Neutrophil (primary cell): ENCODE measurements at regions not wholly inside any gene's neighbourhood (a gene's known extent, or its start where the extent isn't known, plus 50 kb on each side); places are given as distances from the start of the nearest gene placed in this dataset.

Source experiments
- H3K27ac ChIP-seq: fragments of 200-600 bp; sonication (generic); 2 replicates; pipeline ENCODE4 v1.5.1; 2016; ENCODE audit warnings: mild to moderate bottlenecking, moderate library complexity
- H3K27me3 ChIP-seq: fragments of 200-600 bp; sonication (generic); 2 replicates; pipeline ENCODE4 v1.6.0; 2016; ENCODE audit warnings: mild to moderate bottlenecking
- H3K36me3 ChIP-seq: fragments of 200-600 bp; sonication (generic); 2 replicates; pipeline ENCODE4 v1.5.1; 2017
- H3K4me1 ChIP-seq, 2 experiments: fragments of 200-600 bp in 1 of 2; sonication (generic) in 1 of 2; 1 replicate in 1 of 2; 2 replicates in 1 of 2; pipeline versions ENCODE4 v1.5.1 to v1.6.1; 2013 to 2016; ENCODE audit warnings: low read depth in 1 of 2, low read length in 1 of 2, mild to moderate bottlenecking in 1 of 2, moderate library complexity in 1 of 2; ENCODE audit not compliant: control insufficient read depth in 1 of 2, insufficient read depth in 1 of 2
- H3K4me3 ChIP-seq, 2 experiments: fragments of 200-600 bp in 1 of 2; sonication (generic) in 1 of 2; 1 replicate in 1 of 2; 2 replicates in 1 of 2; pipeline ENCODE4 v1.5.1; 2013 to 2016; ENCODE audit warnings: low read depth in 1 of 2, low read length in 1 of 2, mild to moderate bottlenecking in 1 of 2, moderate library complexity in 1 of 2
- H3K9me3 ChIP-seq: fragments of 200-600 bp; sonication (generic); 2 replicates; pipeline ENCODE4 v1.5.1; 2016
- CTCF ChIP-seq: fragments of 200-600 bp; sonication (generic); IDR thresholded peaks from 2 replicates; pipeline ENCODE4 v1.5.1; 2016; ENCODE audit warnings: antibody characterized with exemption

DNA sequence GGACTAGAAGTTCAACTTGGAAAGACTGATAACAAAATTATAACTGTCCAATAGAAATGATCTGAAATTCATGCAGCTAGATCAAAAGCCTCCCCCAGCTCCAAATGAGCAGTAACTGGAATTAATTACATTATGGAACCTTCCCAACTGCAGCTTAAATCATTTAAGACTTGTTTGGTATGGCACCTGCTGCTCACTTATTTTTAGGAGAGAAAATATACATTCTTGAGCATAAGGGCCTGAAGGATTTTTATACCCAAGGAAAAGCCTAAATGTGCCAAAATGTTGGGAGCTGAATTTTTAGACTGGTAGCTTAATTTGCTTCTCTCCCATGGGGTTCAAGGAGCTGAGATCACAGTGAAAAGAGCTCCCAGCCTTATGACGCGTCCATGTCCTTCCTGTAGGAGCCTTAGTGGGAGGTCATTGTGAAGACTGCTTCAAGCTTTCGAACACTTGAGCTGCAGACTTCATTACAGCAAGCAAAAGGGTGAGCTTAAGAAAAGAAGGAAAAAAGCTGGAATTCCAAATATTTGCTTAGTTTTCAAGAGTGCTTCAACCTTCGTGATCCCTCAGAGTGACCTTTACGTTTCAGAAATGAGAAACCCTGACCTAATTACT lies 276.0 kb downstream of the DMAC1 start:
- no peaks in the 10 kb centered on the region for H3K9me3 ChIP-seq
- H3K27me3 ChIP-seq = no peaks in the 10 kb centered on the region
- H3K4me3 ChIP-seq = no peak overlapping the region
- H3K4me1 ChIP-seq = no peaks in the 10 kb centered on the region
- H3K27ac ChIP-seq = no peak overlapping the region
- no peak for TF ChIP-seq CTCF
- no peaks in the 10 kb centered on the region for H3K36me3 ChIP-seq

DNA sequence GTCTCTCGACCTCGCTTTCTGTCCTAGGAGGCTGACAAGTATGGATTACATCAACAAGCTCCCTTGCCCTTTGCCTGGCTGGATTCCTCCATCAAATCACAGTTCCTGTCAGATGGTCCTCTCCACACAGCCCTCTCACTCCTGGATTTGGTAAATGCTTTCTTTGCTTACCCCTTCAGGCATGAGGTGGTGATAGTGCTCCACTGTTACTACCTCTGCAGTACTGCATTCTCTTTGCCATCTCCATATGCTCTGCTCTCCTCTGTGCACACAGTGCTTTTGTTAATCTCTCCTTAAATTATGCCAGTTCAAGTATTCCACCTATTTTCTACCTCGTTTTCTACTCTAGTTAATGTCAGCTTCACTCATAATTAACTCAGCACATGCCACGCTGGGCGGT lies 279.2 kb downstream of the DMAC1 start:
- Histone ChIP-seq H3K4me1 (no peaks in the 10 kb centered on the region), H3K27me3 (no peaks in the 10 kb centered on the region), H3K36me3 (no peaks in the 10 kb centered on the region), H3K9me3 (no peaks in the 10 kb centered on the region), H3K27ac (no peak overlapping the region), H3K4me3 (no peak overlapping the region)
- no peak for TF ChIP-seq CTCF

DNA sequence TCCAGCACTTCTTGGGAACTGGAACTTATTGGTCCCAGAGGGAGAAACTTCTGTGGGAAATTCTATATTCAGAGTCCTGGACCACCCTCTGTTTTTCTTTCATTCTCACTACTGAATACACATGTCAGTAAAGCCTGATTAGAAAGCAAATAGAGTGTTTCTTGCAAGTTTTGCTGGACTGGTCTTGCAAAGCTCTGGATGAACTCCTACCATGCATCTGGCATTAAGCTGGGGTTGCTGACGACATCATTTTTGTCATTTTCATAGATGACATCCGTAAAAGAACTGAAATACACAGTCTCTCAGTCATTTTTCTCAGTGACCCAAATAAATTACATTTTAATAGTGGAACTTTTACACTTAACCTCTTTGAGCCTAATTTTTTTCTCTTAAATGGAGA lies 283.2 kb downstream of the DMAC1 start:
- no peak overlapping the region for H3K27ac ChIP-seq
- H3K9me3 ChIP-seq = no peaks in the 10 kb centered on the region
- H3K4me3 ChIP-seq = no peak overlapping the region
- no peaks in the 10 kb centered on the region for H3K36me3 ChIP-seq
- no peaks in the 10 kb centered on the region for H3K27me3 ChIP-seq
- H3K4me1 ChIP-seq = no peaks in the 10 kb centered on the region
- TF ChIP-seq CTCF = no peak

GRCh38 chr9:7510199-7510598 lies 289.4 kb downstream of the DMAC1 start:
- H3K4me3 ChIP-seq = no peak overlapping the region
- no peaks in the 10 kb centered on the region for H3K4me1 ChIP-seq

DNA sequence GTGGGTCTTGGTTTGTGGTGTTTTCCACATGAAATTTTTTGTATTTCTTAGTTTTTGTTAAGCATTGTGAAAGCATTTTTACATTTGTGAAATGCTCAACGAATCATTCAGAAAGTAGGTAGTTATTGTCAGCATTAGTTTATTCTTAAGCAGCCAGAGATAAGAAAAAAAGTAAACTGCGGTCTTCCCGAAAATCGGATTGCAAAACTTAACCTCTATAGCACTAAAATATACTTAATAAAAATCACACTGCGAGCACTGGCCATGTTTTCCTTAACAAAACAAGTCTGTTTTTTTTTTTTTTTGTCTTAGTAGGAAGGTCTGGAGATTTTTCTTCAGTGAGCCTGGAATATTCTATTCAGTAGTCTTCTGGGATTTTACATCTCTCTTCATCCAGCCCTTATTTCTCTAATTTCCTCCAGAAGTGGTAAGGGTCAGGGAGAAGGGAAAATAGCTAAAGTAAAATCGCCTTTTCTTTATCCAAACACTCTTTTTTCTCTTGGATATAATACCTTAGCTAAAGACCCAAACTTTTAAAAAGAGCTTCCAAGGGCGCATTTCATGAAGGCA lies 289.9 kb downstream of the DMAC1 start:
- Histone ChIP-seq H3K36me3 (no peaks in the 10 kb centered on the region), H3K4me3 (no peak overlapping the region), H3K4me1 (no peaks in the 10 kb centered on the region), H3K9me3 (no peaks in the 10 kb centered on the region), H3K27me3 (no peaks in the 10 kb centered on the region), H3K27ac (no peak overlapping the region)
- no peak for TF ChIP-seq CTCF

More at GRCh38 chr9:7510199-7510598, 289.4 kb downstream of the DMAC1 start:
- H3K27ac ChIP-seq = no peak overlapping the region
- H3K36me3 ChIP-seq = no peaks in the 10 kb centered on the region
- H3K9me3 ChIP-seq = no peaks in the 10 kb centered on the region
- no peak for TF ChIP-seq CTCF
- H3K27me3 ChIP-seq = no peaks in the 10 kb centered on the region
